ENCODE measurements at regions not wholly inside any gene's neighbourhood (a gene's known extent, or its start where the extent isn't known, plus 50 kb on each side); places are given as distances from the start of the nearest gene placed in this dataset.

DNA sequence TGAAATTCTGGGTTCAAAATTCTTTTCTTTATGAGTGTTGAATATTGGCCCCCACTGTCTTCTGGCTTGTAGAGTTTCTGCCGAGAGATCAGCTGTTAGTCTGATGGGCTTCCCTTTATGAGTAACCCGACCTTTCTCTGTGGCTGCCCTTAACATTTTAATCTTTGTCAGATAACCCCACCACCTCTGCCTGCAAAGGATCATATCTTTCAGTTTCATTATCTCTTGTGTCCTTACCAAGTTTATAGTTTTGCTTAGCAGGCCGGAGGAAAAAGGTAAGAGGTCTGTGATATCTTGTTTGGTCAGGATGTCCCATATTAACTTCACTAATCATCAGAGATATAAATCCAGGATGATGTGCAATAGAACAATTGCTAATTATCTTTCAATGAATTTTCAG lies 970.2 kb upstream of the TYRP1 start:
- ATAC-seq (ENCODE audit: poor library complexity) (no peak), DNase-seq (no peak)
- intact Hi-C loops (cut with DNase I): no loop called here

DNA sequence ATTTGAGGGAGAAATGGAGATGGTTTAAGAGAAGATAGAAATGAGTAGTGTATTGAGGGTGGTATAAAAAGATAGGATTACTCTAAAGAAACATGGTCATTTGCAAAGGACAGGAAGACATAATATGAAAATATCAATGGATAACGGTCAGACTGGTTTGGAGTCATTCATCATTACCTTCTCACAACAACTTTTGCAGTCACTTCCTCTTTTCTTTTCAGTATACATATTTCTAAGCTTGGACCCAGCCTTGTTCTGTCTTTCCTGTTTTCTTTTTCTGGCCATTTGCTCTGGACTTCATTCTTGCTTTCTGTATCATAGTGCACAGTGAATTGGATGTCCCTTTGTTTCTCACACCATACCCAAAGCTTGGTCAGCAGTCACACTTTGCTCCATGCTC lies 966.5 kb upstream of the TYRP1 start:
- intact Hi-C loops (cut with DNase I): no loop called here
- ATAC-seq (ENCODE audit: poor library complexity) (no peak), DNase-seq (no peak)

DNA sequence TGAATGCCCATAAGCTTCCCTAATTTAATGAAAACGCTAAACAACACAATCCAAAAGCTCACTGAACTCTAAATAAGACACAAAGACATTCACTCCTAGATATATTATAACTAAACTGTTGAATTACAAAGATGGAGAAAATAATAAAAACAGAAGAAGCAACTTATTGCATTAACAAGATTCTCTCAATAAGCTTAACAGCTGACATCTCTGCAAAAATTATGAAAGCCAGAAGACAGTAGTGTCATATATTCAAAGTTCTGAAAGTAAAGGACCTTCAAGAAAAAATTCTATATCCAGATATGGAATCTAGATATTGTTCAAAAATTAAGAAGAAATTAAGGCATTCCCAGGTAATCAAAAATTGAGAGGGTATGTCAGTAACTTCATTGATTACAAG lies 957.8 kb upstream of the TYRP1 start:
- no peak for ATAC-seq (ENCODE audit: poor library complexity)
- intact Hi-C loops (cut with DNase I): no loop called here
- no peak for DNase-seq

DNA sequence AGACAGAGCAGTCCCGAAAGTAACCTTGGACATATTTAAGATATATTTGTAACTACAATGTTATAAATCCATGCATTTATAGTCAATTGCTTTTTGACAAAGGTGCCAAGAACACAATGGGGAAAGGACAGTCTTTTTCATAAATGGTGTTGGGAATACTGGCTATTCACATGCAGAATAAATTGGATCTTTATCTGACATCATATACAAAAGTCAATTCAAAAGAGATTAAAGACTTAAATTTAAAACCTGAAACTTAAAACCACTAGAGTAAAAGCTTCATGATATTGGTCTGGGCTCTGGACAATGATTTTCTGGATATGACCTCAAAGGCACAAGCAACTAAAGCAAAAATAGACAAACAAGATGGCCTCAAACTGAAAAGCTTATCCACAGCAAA lies 950.7 kb upstream of the TYRP1 start:
- intact Hi-C loops (cut with DNase I): no loop called here
- no peak for DNase-seq
- no peak for ATAC-seq (ENCODE audit: poor library complexity)

DNA sequence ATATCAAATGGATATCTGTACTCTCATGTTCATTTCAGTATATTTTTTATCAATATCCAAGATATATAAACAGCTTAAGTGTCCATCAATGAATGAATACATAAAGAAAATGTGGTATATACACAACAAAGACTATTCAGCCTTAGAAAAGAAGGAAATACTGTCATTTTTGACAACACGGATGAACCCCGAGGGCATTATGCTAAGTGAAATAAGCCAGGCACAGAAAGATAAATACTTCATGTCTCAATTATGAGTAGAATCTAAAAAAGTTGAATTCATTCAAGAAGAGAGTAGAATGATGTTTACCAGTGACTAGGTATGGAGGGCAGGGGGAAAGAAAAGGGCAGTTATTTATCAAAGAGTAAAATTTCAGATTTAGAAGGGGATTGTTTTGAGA lies 949.8 kb upstream of the TYRP1 start:
- intact Hi-C loops (cut with DNase I): no loop called here
- DNase-seq: no peak
- no peak for ATAC-seq (ENCODE audit: poor library complexity)

DNA sequence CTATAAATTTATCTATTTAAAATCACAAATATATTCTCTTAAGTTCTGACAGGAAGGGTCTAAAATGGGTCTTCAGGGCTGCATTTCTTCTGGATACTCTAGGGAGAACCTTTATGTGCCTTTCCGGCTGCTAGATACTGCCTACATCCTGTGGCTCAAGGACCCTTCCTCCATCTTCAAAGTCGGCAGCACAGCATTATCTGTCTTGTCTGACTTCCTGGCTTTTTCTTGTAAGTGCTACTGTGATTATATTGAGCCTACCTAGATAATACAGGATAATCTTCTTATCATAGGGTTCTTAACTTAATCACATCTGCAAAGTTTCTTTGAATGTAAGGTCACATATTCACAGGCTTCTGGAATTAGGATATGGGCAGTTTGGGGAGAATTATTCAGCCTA lies 943.8 kb upstream of the TYRP1 start:
- ATAC-seq (ENCODE audit: poor library complexity) (no peak), DNase-seq (no peak)
- intact Hi-C loops (cut with DNase I): no loop called here

DNA sequence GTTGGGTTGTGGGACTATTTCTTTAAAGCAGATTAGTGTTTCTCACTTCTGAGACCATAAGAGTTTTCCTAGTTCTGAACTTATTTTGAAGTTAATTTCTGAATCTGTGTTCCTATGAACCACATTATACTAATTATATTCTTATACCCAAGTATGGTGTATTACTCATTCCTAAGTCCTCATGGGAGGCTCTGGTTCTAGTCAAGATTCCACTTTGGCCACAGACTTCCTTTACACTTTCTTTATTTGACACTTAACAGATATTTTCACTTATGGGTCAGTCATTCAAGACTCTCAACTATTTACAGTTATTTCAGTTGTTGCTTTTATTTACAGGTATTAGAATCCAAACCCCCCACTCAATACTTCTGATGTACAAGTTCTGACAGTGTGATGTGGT lies 937.2 kb upstream of the TYRP1 start:
- intact Hi-C loops (cut with DNase I): no loop called here
- ATAC-seq (ENCODE audit: poor library complexity) (no peak), DNase-seq (no peak)

DNA sequence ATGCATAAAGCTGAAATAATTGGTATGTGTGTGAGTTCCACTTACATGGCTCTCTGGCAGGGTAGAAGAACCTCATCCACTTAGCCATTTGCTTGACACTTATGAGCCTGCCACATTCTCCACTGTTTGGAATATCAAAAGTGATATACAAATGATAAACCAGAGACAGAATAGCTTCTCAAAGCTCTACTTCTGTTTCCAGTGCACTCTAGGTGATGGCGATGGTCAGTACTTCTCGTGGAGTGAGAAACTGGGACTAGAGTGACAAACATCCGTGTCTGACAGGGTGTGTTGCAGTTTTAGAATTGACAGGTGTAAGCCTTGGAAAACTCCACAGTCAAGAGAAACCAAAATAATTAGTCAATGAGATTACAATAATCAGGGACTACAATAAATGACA lies 935.8 kb upstream of the TYRP1 start:
- no peak for DNase-seq
- intact Hi-C loops (cut with DNase I): no loop called here
- ATAC-seq (ENCODE audit: poor library complexity): no peak

DNA sequence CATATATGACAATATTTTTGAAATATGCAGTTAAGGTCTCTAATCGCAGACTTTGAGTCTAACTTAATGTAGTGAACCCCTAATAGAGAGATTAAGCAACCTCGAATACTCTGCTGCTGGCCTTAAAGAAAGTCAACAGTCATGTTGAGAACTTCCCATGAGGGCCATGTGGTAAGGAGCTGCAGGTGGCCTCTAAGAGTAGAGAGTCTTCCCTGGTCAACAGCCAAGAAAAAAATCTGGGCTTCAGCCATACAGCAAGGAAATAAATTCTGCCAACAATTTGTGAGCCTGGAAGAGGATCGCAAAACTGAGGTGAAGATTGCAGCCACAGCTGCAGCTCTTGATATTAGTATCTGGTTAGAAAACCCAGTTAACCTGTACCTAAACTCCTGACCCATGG lies 935.2 kb upstream of the TYRP1 start:
- intact Hi-C loops (cut with DNase I): no loop called here
- no peak for ATAC-seq (ENCODE audit: poor library complexity)
- DNase-seq: no peak

DNA sequence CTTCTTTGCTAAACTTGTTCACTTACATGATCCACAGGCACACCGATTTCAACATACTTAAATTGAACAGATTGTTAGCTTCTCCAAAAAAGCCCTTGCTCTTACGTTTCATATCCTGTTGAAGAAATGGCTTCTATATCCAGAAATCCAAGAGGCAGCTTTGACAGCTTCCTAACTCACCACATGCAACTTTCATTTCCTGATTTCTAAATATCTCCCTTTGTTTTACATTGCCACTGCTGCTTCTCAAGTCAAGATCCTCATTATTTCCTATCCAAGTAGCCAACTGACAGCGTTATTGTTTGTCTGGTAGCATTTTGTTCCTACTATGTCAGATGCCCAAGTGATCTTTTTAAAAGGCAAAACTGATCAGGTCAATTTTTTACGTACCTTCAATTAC lies 913.2 kb upstream of the TYRP1 start:
- no peak for DNase-seq
- ATAC-seq (ENCODE audit: poor library complexity): no peak
- intact Hi-C loops (cut with DNase I): no loop called here

DNA sequence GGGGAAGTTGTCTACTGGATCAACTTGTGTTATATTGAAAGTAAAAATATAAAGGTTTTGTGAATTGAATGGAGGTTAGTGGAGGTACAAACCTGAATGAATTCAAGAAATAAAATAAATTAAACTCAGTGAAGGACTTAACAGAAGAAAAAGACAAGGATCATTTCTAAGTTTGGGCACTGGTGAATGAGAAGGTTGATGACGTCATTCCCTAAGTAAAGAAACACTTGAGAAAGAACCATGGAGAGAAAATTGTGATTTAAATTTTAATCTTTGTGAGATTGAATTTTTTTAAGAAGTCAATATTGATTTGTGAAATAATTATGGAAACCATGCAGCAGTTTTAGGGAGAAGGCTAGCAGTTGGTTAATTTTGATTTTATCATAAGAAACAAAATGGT lies 900.3 kb upstream of the TYRP1 start:
- intact Hi-C loops (cut with DNase I): no loop called here
- ATAC-seq (ENCODE audit: poor library complexity): no peak
- no peak for DNase-seq

DNA sequence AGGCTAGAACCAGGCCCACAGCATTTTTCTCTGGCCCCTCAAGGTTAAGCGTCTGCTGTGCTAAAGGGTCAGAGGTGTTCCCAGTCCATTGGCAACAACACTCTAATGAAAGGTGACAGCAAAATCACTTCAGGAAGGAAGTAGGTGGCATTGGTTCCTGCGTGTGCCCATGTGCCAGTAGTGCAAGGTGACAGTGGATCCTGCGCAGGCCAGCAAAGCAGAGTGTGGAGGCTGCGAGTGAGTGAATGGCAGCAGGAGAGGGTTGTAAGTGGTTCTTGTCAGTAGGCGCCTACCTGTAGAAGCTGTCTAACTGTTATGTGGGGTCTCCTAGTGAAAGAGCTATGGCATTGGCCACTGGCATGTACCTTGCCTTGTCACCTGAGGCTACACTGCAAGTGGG lies 898.2 kb upstream of the TYRP1 start:
- DNase-seq: no peak

DNA sequence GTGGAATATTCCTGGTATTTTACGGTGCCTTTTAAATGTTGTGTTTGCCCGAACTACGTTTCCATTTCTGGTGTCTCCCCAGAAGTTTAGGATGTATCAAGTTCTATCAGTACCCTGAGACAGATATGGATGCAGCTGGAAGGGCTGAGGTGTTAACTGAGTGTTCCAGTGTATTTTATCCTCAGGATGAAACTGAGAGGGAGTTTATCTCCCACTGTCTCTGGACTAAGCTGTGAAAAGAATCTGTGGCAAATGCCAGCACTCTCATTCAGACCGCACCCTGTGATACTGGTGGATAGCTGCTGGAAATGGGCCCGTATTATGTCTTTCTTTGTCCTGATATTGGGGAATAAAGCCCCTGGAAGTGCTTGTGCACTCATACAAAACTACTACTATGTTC lies 887.2 kb upstream of the TYRP1 start:
- DNase-seq (no peak), ATAC-seq (ENCODE audit: poor library complexity) (no peak)
- intact Hi-C loops (cut with DNase I): no loop called here

More for the DNA sequence above, 898.2 kb upstream of the TYRP1 start:
- intact Hi-C loops (cut with DNase I): no loop called here
- no peak for ATAC-seq (ENCODE audit: poor library complexity)

DNA sequence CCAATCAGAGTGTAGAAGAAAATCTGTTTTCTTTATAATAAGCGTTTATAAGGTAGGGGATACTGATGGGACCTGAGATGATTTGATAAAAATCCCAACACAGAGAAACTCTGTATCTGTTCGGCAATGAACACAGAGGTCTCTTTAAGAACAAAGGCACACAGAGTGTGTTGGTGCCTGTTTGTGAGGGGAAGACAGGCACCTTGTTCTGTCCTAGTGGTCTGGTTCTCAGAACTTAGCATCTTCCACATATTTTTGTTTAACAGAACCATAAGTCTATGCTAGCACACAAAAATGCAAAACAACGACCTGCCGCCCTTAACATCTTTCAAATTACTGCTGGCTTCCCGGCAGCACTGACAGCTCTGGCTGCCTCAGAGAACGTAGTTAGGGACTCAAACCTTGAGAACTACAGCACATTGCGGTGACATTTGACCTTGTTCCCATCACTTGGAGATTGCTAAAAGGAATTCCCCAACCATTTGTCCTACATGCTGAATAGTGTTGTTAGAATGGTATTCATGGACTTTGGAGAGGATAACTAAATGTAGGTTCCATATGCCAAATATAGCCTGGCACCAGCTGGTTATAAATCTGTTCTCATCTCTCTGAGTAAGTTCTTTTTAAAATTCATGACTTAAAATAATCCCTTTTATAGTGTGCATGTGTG lies 871.7 kb upstream of the TYRP1 start:
- intact Hi-C loops (cut with DNase I): no loop called here
- DNase-seq (no peak), ATAC-seq (ENCODE audit: poor library complexity) (no peak)

DNA sequence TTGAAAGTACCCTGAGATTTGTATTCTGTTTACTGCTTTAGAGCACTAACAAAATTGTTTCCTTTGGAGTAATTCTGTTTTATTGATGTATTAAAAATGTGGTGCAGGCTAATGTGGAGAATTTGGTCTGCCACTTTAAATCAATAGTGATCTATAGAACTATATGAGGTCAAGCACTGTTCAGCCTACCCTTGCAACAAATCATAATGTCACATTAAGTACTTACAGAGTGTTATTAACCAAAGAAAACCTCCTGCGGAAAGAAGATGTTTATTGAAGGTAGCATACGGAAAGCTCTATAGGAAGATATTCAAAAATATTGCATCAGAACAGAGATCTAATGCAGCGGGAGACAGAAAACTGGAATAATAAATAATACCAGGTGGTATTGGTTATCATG lies 865.0 kb upstream of the TYRP1 start:
- intact Hi-C loops (cut with DNase I): no loop called here
- DNase-seq (no peak), ATAC-seq (ENCODE audit: poor library complexity) (no peak)

DNA sequence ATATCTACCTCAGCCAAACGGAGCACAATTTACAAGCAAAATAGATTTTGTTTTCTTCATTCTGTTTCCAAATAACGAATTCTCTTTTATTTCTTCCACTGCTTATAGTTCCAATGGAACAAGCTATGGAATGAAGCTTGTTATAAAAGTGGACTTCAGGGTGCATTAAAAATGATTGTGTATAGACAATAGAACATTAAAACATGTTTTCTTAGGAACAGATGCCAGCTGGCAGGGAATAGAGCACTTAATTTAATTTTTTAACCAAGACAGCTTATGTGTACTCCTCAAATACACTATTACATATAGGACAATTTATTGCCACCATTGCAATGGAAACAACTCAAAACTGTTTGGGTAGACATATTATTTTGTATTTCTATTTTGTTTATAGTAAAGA lies 860.1 kb upstream of the TYRP1 start:
- DNase-seq: no peak
- intact Hi-C loops (cut with DNase I): no loop called here
- ATAC-seq (ENCODE audit: poor library complexity): no peak

DNA sequence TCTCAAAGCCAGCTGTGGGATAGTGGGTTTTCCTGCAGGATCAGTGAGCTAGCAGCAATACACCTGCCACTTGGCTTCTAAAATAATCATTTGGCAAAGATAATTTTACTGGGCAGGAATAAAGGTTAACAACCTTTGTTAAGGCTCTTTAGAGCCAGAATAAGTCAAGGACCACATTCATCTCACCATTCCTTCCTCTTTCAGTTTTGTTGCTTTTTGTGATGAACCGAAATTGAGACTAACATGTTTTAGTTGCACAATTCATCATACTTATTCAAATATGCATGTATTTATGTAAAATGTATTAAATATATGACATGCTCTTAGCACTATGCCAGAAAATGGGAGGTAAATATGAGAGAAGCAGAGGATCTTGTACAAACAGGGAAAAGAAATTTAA lies 824.4 kb upstream of the TYRP1 start:
- ATAC-seq (ENCODE audit: poor library complexity) (no peak), DNase-seq (no peak)
- intact Hi-C loops (cut with DNase I): no loop called here

DNA sequence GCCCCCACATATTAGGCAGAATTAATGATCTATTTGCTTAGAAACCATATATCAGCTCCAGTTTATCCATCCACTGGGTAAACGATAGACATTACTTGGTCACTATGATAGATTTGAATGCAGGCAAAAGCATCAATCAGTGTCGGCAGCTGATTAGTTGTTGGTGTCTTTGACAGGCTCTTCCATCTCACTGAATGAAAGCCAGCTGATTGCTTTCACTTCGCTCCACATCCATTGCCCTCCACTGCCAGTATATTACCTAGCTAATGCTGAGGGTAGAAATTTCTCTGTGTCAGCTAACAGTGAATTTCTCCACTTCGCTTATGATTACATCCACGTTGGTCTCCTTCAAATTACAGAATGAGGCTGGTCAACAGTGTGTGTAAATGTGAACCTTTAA lies 821.3 kb upstream of the TYRP1 start:
- ATAC-seq (ENCODE audit: poor library complexity): no peak
- DNase-seq: no peak
- intact Hi-C loops (cut with DNase I): no loop called here

DNA sequence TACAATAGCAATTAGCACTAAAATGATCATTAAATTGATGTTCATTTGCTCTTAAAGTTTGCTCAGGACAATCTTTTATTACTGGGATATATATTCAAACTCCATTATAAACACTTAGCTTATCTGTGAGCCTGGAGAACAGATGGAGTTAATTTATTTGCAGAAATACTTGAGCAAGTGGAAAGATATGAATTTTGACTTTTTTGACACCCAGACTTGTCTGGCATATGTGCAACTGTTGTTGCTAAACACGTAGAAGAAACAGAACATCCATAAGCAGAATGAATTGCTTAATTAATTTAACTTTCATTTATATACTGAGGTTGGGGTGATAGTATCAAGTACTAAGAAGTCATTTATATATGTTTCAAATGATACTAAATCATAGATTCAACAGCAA lies 820.7 kb upstream of the TYRP1 start:
- no peak for ATAC-seq (ENCODE audit: poor library complexity)
- intact Hi-C loops (cut with DNase I): no loop called here
- no peak for DNase-seq

DNA sequence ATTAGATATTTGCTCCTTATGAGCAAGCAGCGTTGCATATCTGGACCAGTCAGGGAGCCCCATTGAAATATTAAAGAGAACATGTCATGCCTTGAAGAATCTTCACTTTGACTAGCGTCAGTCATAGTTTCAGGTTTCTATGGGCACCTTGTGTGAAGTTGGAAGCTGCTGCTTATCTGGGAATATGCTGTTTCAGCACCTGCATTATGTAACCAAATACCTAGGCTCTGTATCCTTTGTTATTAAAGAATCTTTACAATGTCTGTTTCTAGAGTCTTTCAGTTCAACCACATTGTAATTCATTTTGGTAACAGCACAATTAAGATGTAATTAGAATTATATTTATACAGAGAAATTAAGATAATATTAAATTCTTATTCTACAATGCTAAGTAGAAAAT lies 818.8 kb upstream of the TYRP1 start:
- ATAC-seq (ENCODE audit: poor library complexity) (no peak), DNase-seq (no peak)
- intact Hi-C loops (cut with DNase I): no loop called here

DNA sequence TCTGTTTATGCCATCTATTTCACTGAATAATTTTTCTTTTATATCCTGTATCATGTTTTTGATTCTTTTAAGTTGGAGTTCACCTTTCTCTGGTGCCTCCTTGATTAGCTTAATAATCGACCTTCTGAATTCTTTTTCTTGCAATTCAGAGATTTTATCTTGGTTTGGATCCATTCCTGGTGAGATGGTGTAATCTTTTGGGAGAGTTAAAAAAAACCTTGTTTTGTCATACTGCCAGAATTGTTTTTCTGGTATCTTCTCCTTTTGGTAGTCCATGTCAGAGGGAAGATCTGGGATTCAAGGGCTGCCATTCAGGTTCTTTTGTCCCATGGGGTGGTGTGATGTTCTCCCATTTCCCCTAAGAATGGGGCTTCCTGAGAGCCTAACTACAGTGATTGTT lies 800.8 kb upstream of the TYRP1 start:
- DNase-seq (no peak), ATAC-seq (ENCODE audit: poor library complexity) (no peak)
- intact Hi-C loops (cut with DNase I): no loop called here

DNA sequence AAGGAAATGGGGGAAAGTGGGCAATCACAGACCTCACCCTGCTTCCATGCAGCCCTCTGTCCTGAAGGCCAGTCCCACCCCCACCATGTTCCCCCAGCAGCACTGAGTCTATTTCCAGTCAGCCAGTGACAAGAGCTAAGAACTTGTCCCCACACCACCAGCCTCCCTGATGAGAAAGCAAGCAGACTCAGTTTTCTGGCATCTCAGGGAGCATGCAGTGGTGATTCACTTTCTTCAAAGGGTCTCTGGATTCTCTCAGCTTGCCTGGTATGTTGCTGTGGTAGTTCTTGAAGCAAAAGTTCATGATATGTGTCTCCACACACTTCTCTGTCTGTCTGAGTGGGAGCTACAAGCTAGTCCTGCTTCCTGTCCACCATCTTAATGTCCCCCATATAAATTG lies 799.9 kb upstream of the TYRP1 start:
- DNase-seq: no peak
- intact Hi-C loops (cut with DNase I): no loop called here
- ATAC-seq (ENCODE audit: poor library complexity): no peak

All from Right ventricle myocardium superior (tissue), 1 donor.